Astrocyte (in vitro differentiated cells and primary cell): ENCODE measurements at regions not wholly inside any gene's neighbourhood (a gene's known extent, or its start where the extent isn't known, plus 50 kb on each side); places are given as distances from the start of the nearest gene placed in this dataset.
"Not testable (repeated sequence)": the region's sequence is repeated elsewhere in the genome, so short reads cannot be mapped to it uniquely, and the experiment has no call there.

ENCODE experiments used
- CTCF ChIP-seq: IDR thresholded peaks from 2 replicates; pipeline ENCODE4 v1.5.1; 2011; ENCODE audit warnings: low read depth, mild to moderate bottlenecking, inconsistent platforms, low read length, moderate library complexity; ENCODE audit not compliant: insufficient read depth
- EZH2 ChIP-seq: IDR thresholded peaks from 2 replicates; pipeline ENCODE4 v1.6.1; 2012; ENCODE audit warnings: mild to moderate bottlenecking, low read length, inconsistent platforms; ENCODE audit not compliant: insufficient read depth

DNA sequence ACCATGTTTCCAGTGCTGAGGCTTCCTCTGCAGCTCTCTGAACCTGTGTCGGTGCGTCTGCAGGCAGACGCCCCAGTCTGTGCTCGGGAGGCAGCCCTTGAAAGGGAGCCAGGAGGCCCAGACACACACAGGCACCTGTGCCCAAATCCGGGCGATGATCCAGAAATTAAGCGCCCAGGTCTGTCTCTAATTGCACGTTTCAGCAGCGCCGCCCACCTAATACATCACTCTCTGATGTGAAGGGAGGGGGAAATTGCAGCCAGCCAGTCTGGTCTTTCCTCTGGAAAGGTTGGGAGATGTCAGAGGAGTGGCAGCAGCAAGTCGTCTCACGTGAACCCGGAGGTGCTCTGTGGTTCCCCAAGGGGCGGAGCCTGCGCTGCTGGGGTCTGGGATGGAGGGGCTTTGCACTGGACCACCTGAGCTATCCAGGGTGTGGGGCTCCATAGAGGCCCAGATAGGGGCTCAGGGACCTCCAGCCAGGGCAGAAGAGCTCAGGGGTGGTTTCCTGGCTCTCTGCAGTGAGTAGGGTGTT, 290.5 kb downstream of the ADGRD1 start:
- not testable (repeated sequence) for TF ChIP-seq CTCF, EZH2
